GM12864 (cell line): ENCODE measurements at regions not wholly inside any gene's neighbourhood (a gene's known extent, or its start where the extent isn't known, plus 50 kb on each side); places are given as distances from the start of the nearest gene placed in this dataset.

Experiments
- DNase-seq: peaks from one replicate; pipeline ENCODE4 v3.0.0-alpha.2; 2011; ENCODE audit warnings: low read depth
- H3K4me3 ChIP-seq: 2 replicates; pipeline ENCODE4 v1.5.1; 2011; ENCODE audit warnings: mild to moderate bottlenecking, low read depth, low read length, control low read depth
- TF ChIP-seq, protein P1 (sequence below): IDR thresholded peaks from 2 replicates; pipeline ENCODE4 v1.5.1; 2011; ENCODE audit warnings: low read depth, mild to moderate bottlenecking, moderate library complexity, low read length, control low read depth, inconsistent platforms; ENCODE audit errors: missing control alignments

DNA sequence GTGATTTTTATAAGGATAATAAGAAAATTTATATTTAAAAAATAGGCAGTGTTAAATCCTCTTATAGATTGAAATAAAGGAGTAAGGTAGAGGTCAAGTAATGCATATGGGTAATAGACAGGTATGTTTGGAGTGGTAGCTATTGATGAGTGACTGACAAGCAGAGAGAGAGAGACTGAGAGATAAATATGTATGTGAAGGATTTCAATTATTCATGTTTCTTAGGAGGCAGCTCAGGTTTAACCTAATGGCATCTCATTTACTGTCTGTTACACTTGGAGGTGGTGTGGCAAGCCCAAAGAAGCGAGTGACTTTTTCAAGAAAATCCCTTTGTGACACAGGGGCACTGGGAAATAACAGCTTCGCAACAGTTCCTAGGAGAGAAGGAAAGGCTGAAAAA, 120.2 kb downstream of the KIF2B start:
- no peak overlapping the region for H3K4me3 ChIP-seq
- TF ChIP-seq, protein P1, sequence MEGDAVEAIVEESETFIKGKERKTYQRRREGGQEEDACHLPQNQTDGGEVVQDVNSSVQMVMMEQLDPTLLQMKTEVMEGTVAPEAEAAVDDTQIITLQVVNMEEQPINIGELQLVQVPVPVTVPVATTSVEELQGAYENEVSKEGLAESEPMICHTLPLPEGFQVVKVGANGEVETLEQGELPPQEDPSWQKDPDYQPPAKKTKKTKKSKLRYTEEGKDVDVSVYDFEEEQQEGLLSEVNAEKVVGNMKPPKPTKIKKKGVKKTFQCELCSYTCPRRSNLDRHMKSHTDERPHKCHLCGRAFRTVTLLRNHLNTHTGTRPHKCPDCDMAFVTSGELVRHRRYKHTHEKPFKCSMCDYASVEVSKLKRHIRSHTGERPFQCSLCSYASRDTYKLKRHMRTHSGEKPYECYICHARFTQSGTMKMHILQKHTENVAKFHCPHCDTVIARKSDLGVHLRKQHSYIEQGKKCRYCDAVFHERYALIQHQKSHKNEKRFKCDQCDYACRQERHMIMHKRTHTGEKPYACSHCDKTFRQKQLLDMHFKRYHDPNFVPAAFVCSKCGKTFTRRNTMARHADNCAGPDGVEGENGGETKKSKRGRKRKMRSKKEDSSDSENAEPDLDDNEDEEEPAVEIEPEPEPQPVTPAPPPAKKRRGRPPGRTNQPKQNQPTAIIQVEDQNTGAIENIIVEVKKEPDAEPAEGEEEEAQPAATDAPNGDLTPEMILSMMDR = no peak
- no peak for DNase-seq

DNA sequence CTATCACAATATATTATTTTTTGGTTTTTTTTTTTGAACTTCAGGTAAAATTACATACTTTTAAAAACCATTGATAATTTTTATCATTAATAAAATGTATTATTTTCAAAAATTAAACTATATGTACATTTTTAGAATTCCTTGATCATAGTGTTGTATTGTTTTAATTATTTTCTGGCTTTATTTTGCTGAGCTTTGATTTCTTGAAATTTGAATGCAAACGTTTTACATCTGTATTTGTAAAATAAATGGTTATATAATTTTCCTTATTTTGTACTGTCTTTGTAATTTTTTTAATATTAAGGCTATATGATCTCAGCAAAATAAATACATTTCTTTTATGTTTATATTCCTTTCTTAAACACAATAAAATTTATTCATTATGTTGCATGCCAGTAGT, 125.6 kb downstream of the KIF2B start:
- no peak for DNase-seq
- TF ChIP-seq, protein P1 = no peak

DNA sequence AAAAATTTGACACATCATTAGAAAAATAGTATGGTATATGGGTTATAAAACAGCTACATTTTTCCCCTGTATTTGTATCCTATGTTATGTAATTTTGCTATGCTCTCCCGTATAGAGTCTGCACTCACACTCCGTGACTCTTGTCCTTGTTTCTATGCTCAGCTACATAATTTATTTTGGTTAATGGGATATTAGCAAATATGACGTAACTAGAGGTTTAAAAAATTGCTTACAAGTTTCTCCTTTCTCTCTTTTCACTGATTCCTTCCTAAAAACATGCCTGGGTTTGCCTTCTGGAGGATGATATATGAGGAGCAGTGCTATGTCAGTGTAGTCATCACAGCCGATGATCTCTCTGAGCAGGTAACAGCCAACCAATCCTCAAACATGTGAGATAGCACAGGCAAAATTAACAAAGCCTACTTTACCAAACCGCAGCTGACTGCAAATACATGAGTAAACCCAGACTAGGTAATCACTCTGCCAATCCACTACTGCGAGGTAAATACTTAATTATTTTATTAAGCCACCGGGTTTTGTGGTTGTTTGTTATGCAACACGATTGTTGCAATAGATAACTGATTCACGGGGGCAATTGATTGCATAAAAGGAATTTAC, 126.9 kb downstream of the KIF2B start:
- no peak overlapping the region for H3K4me3 ChIP-seq
- no peak for DNase-seq
- TF ChIP-seq, protein P1 = no peak

More for the DNA sequence above, 125.6 kb downstream of the KIF2B start:
- H3K4me3 ChIP-seq = no peak overlapping the region

DNA sequence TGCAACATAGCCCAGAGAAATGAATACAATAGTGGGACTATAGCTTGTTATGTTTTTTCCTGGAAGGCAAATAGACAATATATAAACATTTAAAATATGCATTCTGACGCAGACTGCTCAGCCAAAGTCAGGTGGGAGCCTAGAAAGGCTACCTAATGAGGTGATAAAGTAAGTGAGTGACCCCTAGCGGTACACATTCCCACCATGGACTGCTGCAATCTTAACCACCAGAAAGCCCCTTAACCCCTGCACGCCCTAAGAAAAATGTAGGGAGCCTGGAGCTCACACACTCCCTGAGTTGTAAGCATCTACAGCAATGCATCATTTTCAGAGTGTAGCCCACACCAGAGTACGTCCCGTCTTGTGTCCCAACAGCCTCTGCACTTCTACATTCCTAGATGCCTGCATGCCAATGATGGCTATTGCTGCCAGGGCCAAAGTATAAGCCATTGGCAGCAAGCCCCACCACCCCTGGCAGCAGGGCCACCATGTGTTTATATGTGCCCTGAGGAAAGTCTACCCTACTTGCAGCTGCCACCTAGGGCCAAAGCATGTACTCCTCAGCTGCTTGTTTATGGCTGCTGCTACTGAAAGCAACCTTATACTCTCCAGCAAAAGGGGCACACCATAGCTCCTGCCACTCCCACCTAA, 127.6 kb downstream of the KIF2B start:
- no peak for DNase-seq
- TF ChIP-seq, protein P1 = no peak
- no peak overlapping the region for H3K4me3 ChIP-seq

DNA sequence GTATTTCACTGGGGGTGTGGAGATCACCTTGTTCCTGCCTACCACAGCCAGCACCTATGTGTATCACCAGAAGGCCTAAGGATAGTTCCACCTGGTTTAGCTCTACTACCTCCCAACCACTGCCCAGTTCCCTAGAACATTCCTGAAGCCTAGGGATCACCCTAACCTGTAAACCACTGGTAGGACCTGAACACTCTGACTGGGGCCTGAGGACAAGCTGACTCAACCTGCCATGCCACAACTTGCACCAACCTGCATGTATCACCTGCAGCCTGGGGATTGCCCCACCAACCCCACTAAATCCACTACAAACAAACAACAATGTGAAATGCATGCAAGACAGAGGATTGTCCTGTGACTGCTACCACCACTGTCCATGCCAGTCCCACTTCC, 128.1 kb downstream of the KIF2B start:
- no peak for DNase-seq
- H3K4me3 ChIP-seq = no peak overlapping the region
- TF ChIP-seq, protein P1 = no peak

DNA sequence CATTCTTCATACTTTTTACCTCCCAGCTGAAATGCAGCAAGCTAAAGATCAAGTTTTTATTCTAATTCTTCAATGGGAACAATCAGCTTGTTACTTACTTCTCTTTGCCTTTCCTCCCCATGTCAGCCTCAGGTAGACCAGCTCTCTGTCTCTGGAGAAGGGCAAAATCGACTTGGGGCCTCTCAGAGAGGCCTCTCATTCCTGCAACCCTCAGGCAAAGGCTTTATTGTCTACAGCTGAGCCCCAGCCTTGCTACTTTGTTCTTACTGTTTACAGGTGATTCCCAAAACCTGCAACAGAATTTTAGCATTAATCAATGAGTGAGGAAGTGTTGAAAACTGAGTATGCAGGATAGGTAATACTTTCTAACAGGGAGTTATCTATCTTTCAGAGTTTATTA, 148.6 kb downstream of the KIF2B start:
- no peak overlapping the region for H3K4me3 ChIP-seq
- DNase-seq = no peak
- TF ChIP-seq, protein P1 = no peak

DNA sequence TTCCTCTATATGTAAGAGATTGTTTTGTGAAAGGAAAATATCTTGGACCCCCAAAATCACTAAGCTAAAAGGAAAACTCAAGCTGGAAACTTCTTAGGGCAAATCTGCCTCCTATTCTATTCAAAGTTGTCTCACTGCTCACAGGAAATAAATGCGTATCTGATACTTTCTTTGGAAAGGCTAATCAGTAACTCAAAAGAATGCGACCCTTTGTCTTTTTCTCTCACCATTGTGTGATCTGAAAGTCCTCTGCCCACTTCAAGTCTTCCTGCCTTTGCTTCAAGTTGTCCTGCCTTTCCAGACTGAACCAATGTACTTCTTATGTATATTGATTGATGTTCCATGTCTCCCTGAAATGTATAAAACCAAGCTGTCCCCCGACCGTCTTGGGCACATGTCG, 157.3 kb downstream of the KIF2B start:
- TF ChIP-seq, protein P1 = no peak

More for the DNA sequence above, 157.3 kb downstream of the KIF2B start:
- no peak for DNase-seq
- no peak overlapping the region for H3K4me3 ChIP-seq
